Colon (tissue), 2 donors: ENCODE measurements at regions not wholly inside any gene's neighbourhood (a gene's known extent, or its start where the extent isn't known, plus 50 kb on each side); places are given as distances from the start of the nearest gene placed in this dataset.
"Not testable (repeated sequence)": the region's sequence is repeated elsewhere in the genome, so short reads cannot be mapped to it uniquely, and the experiment has no call there.

Experiments used
- FAIRE-seq: peaks from 2 replicates; lab custom pipeline; 2012; peaks lifted over from hg19 to GRCh38; lab: Jason Lieb, UNC
- donor health status: control.
- donor health status: control.

DNA sequence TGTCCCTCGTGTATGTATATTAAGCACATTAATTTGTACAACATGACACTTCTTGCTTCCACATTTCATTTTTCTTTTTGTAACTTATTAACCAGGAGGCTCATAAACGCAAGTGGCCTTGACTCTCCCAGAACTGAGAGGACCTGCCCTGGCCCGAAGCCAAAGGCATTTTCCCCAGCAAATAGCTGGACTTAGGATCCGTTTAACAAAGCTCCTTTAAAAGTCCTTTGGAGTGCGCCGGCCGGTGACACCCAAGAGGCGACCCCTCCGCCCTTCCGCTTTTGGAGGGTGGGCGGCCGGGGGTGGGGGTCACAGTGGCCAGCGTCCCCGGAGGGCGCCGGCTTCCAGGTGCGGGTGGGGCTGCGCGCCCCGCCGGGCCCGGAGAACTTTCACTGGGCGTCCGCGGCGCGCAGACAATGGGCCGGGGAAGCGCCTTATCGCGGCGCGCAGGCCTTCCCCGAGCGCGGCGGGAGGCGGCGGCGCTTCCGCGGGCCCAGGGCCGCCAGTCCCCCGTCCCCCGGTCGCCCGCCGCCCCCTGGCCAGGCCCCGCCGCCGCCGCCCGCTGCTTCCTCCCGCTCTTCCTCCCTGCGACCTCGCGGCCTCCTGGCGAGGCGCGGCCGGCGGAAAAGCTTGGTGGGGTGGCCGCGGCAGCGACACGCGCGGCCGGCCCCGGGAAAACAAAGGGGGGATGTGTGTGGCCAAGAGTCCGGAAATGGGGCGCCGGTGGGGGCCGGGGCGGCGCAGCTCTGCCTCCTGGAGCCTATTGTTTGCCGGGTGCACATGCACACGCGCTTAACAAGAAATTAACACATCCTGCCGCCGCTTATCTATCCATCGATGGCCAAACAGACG is 613.4 kb downstream of the MCTP2 start:
- no peak for FAIRE-seq

DNA sequence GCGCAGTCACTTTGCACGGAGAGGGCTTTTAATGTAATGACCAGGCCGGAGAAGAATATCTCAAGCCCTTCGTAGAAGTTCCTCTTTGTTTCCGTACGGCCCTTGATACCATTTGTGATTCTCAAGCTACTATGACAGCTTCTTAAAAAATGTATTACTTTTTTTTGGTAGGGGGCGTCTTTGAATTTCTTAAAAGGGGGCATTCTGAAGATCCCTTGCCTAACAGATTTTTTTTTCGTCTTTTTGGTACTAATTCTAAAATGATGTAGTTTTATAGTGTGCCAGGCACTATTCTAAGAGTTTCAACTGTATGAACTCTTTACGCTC is 614.0 kb downstream of the MCTP2 start:
- FAIRE-seq, result no peak

DNA sequence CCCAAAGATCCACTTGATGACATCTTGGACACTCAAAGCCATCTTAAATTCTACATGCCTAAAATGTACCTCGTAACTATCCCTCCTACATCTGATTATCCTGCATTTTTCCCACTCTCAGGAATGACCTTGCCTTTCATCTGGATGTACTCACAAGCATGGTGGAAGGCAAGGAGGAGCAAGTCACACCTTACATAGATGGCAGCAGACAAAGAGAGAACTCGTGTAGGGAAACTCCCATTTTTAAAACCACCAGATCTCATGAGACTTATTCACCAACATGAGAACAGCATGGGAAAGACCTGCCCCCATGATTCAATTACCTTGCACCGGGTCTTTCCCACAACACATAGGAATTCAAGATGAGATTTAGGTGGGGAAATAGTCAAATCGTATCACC is 616.0 kb downstream of the MCTP2 start:
- no peak for FAIRE-seq

DNA sequence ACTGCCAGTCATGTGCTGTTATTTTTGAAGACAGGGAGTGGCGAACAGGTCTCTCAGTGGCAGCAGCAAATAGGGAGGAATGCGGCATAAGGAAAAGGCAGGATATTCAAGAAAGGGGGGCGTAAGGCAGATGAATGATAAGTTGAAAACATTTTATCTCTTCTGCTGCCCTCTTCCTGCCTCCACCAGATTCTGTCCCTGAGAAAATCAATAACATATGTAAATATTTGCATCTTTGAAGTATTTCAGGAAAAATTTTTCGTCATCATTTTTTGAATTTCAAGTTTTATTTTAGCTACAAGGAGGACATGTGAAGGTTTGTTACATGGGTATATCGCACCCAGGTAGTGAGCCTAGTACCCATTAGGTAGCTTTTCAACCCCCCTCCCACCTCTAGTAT is 616.7 kb downstream of the MCTP2 start:
- FAIRE-seq, result no peak

DNA sequence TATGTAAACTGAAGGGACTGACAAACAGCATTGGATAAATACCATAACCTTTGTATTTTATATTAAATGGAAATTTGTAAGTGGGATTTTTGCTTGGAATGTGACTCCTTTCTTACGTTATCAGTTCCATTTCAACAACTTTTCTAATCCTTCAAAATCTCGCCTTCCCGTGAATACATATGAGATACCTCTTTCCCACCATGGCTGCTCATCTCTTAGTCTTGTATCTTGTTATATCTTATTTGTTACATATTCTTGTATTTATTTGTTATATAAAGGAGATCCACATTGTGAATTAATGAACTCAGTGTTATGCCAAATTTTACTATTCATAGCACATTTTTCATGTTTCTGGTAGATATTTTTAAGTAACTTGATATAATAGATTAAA is 623.7 kb downstream of the MCTP2 start:
- FAIRE-seq, result no peak

DNA sequence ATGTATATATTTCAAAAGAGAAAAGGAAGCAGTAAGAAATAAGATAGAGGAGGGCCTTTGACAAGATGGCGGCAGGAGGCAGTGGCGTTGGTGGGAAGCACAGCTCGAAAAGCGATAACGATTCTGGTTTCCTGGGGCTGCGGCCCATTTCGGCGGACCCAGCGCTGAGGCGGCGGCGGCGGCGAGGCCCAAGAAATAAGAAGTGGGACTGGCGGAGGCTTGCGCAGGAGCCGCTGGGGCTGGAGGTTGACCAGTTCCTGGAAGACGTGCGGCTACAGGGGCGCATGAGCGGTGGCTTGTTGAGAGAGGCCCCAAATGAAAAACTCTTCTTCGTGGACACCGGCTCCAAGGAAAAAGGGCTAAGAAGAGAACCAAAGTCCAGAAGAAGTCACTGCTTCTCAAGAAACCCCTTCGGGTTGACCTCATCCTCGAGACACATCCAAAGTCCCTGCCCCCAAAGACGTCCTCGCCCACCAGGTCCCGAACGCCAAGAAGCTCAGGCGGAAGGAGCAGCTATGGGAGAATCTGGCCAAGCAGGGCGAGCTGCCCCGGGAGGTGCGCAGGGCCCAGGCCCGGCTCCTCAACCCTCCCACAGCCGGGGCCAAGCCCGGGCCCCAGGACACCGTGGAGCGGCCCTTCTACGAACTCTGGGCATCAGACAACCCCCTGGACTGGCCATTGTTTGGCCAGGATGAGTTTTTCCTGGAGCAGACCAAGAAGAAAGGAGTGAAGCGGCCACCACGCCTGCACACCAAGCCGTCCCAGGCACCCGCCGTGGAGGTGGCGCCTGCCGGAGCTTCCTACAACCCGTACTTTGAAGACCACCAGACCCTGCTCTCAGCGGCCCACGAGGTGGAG is 624.3 kb downstream of the MCTP2 start:
- FAIRE-seq, result no peak

DNA sequence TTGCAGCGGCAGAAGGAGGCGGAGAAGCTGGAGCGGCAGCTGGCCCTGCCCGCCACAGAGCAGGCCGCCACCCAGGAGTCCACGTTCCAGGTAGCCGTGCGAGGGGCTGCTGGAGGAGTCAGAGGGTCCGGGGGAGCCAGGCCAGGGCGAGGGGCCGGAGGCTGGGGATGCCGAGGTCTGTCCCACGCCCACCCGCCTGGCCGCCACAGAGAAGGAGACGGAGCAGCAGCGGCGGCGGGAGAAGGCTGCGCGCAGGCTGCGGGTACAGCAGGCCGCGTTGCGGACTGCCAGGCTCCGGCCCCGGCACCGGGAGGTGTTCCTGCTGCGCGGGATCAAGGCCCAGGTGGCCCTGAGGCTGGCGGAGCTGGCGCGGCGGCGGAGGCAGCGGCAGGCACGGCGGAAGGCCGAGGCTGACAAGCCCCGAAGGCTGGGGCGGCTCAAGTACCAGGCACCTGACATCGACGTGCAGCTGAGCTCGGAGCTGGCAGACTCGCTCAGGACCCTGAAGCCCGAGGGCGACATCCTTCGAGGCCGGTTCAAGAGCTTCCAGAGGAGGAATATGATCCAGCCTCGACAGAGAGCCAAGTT is 625.0 kb downstream of the MCTP2 start:
- FAIRE-seq, result no peak

DNA sequence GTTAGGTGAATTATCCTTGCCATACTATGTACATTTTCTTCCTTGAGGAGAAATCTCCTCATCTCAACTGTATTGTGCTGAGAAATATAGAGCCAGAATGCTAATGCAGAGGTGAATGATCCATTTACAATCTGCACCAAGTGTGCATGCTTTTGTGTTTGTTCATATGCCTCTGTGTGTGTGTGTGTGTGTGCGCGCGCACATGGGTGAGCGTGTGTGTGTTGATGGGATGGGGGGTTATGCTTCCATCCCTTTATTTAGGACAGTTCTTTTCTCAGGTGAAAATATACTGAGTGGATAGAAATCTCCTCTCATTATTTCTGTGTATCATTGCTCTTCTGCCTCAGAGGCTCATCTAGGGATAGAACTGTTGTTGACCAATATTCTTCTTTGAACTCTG is 626.1 kb downstream of the MCTP2 start:
- no peak for FAIRE-seq

DNA sequence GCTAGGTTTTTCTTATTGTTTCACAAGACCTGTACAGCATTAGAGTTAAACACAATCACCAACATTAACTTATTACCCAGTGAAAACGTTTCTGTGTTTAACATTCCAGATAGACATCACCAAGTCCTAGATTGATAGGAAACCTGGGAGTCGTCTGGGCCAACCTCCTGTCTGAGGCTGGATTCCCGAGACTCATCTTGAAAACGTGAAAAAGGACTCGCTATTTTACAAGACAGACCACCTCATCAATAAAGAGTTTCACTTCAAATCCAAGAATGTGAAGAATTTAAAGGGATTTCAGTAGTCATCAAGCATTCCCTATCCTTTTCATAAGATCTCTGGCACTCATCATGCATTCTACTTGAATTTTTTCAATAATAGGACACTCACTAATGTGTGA is 626.6 kb downstream of the MCTP2 start:
- FAIRE-seq, result no peak

DNA sequence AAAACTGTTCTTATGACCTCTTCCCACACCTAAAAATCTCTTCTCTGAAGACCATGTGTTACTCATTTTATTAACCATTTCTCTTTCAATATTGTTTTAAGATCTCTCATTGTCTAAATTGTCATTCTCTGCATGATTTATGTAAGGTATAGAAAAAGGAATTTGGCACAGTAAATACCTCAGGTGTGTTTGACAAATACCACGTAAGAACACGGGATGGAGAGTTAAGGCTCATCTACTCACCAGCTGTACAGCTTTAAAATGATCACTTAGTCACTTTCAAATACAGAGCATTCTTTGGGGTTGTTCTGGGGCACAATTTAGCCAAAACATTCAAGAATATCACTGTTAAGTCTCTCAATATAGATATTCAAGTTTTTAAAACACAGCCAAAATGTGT is 627.1 kb downstream of the MCTP2 start:
- no peak for FAIRE-seq

DNA sequence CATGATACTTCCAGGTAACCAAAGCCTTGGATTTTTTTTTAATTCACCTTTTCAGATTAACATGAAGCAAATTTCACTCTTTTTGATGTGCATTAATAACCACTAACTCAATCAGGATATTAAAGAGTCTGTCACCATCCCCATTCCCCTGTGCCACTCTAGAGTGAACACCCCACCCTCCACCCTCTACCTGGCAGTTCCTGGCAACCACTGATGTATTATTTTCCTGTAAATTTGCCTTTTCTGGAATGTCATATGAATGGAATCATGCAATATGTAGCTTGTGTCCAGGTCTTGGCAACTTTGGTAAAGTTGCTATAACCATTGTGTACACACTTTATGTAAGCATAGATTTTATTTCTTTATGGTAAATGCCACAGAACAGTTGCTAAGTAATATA is 627.6 kb downstream of the MCTP2 start:
- FAIRE-seq, result no peak

DNA sequence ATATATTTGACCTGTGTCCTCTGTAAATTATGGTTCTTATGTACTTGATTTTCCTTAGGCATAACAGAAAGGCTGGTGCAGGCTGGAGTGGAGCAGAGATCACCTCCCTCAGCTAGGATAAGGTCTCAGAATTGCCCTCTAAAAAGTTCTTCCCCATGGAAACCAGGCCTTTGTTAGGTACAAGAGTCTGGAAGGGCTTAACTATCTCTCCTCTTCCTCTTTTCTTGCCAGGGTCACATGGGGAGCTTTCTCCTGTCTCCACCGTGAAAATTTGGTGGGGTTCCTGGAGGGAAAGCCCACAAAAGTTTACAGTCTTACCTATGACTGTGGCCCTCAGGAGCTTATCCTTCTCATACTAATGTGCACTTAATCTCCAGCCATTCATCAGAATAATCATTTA is 633.2 kb downstream of the MCTP2 start:
- FAIRE-seq, result no peak

DNA sequence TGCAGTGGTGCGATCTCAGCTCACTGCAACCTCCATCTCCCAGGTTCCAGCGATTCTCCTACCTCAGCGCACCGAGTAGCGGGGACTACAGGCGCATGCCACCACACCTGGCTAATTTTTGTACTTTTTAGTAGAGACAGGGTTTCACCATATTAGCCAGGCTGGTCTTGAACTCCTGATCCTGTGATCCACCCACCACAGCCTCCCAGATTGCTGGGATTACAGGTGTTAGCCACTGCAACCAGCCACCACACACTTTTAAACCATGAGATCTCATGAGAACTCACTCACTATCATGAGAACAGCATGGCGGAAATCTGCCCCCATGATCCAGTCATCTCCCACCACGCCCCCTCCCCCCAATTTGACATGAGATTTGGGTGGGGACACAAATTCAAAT is 636.9 kb downstream of the MCTP2 start:
- not testable (repeated sequence) for FAIRE-seq

DNA sequence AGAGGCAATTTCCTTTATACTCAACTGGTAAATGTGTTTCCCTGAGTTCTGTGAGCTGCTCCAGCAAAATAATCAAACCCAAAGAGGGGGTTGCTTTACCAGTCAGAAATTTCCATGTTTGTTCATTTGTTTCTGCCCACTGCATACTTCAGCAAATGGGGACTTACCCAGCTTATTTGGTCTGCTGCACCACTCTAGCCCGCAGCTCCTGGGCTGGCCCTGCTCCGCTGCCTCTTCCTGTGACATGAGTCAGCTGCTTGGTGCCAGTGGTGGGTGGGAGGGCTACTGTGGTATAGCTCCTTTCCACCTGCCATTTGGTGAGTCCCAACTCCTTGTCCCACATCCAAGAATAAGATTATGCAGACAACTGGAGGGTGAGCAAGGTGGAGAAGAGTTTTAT is 644.2 kb downstream of the MCTP2 start:
- no peak for FAIRE-seq

DNA sequence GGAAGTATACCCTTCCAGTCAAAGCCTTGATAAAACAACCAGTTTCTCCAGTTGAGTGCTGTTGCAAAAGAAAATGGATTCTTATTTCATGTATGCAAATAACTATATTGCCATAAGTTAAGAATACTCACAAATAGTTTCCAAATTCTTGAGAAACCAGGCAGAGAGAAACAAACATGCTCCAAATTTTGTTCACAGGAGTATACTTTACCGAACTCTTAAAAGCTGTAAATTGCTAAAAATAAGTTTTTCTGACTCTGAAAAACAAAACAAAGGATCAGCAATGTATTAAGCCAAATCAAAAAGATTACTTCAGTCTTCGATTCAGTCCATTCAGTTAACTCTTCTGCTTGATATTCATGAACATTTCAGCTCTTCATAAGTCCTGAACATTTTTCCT is 646.5 kb downstream of the MCTP2 start:
- FAIRE-seq, result no peak

DNA sequence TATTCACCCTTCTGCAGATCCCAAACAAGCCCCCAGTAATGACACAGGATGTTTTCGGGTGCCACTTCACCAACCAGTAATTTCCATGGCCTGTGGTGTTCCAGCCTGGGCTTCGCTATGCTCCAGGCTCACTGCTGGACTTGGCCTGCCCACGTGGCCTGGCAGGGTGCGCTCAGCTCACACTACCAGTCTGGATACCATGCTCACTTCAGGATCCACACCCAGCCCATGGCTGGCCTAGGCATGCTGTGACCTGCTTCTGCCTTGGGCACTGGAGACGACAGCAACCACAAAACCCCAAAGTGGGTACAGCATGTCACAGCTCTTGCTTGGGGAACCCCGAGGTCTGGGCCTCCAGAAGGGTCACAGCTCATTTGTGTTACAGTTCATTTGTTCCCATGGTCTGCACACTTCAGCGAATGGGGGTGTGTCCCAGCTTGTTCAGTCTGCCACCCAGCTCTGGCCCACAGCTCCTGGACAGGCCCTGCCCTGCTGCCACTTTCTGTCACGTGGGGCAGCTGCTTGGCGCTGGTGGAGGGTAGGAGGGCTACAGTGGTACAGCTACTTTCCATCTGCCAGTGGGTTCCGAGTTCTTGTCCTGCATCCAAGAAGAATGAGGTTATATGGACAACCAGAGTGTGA is 650.8 kb downstream of the MCTP2 start:
- FAIRE-seq, result no peak

DNA sequence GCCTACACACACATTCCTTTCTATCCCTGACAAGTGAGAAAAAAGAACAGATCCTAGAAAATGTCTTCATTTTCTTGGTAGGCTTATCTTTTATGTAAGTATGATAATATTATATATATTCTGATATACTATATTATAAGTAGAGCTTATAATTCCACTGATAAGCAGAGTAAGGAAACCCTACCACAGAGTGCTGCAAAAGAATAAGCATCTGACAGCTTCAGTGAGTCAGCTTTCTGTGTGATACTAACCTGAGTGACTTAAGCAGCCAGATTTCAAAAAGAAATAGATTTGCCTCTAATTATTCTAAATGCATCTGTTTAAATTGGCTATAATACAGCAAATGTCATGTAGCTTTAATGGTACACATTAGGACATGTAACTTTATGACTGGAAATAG is 656.0 kb downstream of the MCTP2 start:
- no peak for FAIRE-seq

DNA sequence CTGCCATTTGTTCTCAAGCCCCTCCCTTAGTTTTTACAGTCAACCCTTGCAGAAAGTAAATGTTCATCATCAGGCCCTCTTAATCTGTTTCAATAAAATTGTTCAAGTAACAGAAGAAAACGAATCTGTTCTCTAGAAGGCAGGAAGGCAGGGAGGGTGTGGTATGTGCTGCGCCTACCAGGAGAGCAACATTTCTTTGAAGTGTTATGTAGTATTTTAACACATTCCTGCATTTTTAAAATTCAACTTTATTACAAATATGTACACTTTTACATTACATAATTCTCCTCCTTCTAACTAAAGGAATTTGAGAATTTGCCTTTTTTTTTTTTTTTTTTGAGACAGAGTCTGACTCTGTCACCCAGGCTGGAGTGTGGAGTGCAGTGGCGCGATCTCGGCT is 657.8 kb downstream of the MCTP2 start:
- FAIRE-seq, result no peak

DNA sequence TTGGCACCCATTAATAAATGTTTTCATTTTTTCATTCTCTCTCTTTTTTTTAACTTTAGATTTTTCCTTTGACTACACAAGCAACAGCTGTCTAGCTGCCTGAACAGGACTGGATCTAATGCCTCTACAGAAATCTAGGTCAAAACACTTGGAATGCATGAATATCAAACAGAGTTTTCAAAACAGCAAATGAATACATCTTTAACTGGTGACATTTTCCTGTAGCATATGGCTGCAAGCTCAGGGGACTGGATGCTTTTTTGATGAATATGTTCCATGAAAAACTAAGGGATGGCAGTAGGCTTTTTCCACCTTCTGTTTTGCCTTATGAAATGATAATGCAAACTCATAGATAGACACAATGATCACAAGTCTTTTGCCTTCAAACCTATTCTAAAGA is 661.7 kb downstream of the MCTP2 start:
- no peak for FAIRE-seq

DNA sequence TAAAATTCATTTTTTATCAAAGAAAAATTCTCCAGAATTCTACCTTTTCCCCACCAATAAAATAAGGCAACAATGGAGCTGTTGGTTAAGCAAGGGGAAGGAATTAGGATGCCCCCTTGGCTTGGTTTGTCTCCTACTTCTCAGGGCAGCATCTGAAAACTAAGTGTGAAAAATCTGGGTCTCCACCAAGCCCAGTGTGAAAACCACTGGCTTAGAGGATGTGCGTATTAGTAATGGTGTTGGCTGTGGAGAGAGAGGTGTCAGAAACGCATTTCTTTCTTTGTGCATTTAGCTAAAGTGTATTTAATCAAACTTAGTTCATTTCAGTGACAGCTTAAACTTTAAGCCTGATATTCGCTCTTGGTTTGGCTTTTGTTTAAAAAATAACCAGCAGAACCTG is 662.7 kb downstream of the MCTP2 start:
- no peak for FAIRE-seq

DNA sequence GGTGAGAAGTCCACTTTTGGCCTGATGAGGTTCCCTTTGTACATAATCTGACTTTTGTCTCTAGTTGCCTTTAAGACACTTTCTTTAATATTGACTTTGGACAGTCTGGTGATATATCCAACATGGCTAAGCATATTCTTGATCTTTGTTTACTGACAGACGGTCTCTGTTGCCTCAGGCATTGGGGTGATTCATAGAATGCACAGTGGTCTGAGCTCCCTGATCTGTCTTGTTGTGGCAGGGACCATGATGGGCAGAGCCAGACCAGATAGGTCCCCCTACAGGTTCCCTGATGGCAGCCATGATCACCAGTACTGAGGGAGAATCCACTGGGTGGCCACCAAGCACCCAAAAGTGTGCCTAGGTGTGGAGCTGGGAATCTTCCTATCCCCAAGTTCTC is 678.1 kb downstream of the MCTP2 start:
- FAIRE-seq, result no peak

DNA sequence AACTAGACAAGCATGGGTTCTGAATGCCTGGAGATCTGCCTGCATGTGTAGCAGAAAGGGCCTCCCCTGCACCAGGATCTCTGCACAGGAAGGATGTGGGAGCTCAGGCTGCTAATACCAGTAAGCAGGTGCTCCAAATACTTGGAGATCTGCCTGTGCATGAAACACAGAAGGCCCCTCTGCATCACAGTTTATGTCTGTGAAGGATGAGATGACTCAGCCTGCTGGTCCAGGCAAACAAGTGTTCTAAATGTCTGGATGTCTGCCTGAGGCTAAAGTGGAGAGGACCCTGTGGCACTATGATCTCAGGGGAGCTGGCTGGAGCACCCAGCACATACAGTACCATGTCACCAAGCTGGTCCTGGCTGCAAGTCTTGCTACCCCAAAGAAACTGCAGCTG is 678.8 kb downstream of the MCTP2 start:
- no peak for FAIRE-seq

DNA sequence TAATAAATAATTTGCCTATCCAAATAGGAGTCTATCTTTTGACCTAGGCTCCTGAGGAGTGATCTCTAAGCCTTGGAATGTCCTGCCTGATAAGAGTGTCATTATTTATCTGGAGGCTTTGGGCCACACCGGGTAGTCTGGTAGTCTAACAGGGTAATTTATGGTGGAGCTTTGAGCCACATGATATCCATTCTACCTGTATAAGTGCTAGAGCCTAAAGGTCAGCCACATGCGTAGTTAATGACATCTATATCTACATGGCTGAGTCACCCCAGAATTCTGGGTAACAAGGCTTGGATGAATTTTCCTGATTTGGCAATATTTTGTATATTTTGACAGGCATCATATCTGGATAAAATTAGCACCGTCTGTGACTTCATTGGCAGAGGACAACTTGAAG is 681.4 kb downstream of the MCTP2 start:
- FAIRE-seq, result no peak
